Testis (tissue), 2 donors: ENCODE measurements at regions not wholly inside any gene's neighbourhood (a gene's known extent, or its start where the extent isn't known, plus 50 kb on each side); places are given as distances from the start of the nearest gene placed in this dataset.

Source experiments
- POLR2A ChIP-seq: fragments of 450-650 bp; IDR thresholded peaks from one replicate; pipeline ENCODE4 v1.6.1; 2017; ENCODE audit warnings: antibody characterized with exemption, mild to moderate bottlenecking, moderate library complexity
- TF ChIP-seq, protein P1 (sequence below), 3 experiments: fragments of 450-650 bp in 2 of 3; fragments of 200-600 bp in 1 of 3; sonication (generic) in 1 of 3; IDR thresholded peaks; one replicate each; pipeline ENCODE4 v1.5.1; 2016 to 2019; ENCODE audit warnings: antibody characterized with exemption in 3 of 3, mild to moderate bottlenecking in 2 of 3, moderate library complexity in 1 of 3

DNA sequence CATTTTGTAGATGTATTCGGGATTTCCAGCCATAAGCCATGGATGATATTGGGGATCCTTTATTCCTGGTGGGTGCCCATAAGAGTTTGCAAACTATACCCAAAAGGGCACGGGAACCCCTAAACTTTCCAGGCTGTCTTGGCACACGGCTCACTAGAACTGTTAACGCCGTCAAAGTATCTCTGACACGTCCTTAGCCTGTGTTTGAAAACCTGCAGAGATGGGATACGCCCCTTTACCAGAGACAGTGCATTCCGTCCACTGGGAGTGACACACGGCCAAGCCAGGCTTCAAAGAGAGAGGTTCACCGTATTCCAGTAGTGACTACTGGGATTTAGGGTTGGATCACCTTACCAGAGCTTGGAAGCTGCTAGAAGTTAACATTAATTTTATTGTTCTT lies 95.0 kb downstream of the THBS2 start:
- TF ChIP-seq POLR2A, result no peak
- TF ChIP-seq, protein P1, sequence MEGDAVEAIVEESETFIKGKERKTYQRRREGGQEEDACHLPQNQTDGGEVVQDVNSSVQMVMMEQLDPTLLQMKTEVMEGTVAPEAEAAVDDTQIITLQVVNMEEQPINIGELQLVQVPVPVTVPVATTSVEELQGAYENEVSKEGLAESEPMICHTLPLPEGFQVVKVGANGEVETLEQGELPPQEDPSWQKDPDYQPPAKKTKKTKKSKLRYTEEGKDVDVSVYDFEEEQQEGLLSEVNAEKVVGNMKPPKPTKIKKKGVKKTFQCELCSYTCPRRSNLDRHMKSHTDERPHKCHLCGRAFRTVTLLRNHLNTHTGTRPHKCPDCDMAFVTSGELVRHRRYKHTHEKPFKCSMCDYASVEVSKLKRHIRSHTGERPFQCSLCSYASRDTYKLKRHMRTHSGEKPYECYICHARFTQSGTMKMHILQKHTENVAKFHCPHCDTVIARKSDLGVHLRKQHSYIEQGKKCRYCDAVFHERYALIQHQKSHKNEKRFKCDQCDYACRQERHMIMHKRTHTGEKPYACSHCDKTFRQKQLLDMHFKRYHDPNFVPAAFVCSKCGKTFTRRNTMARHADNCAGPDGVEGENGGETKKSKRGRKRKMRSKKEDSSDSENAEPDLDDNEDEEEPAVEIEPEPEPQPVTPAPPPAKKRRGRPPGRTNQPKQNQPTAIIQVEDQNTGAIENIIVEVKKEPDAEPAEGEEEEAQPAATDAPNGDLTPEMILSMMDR (IDR thresholded peaks at IDR 0.05), result no peak
